Skeletal muscle satellite cell (primary cell): ENCODE measurements at regions not wholly inside any gene's neighbourhood (a gene's known extent, or its start where the extent isn't known, plus 50 kb on each side); places are given as distances from the start of the nearest gene placed in this dataset.
"Not testable (repeated sequence)": the region's sequence is repeated elsewhere in the genome, so short reads cannot be mapped to it uniquely, and the experiment has no call there.

ENCODE experiments used
- H3K27me3 ChIP-seq: 2 replicates; pipeline ENCODE4 v1.7.0; 2013; ENCODE audit warnings: low read length; ENCODE audit not compliant: control insufficient read depth, insufficient read depth
- H3K36me3 ChIP-seq: 2 replicates; pipeline ENCODE4 v1.7.0; 2013; ENCODE audit warnings: mild to moderate bottlenecking, control low read depth, low read length; ENCODE audit not compliant: insufficient read depth
- H3K4me1 ChIP-seq: 2 replicates; pipeline ENCODE4 v1.7.0; 2013; ENCODE audit warnings: low read length; ENCODE audit not compliant: control insufficient read depth, insufficient read depth
- H3K4me2 ChIP-seq: 2 replicates; pipeline ENCODE4 v1.7.0; 2013; ENCODE audit warnings: mild to moderate bottlenecking, low read length
- H3K4me3 ChIP-seq: 2 replicates; pipeline ENCODE4 v1.7.0; 2013; ENCODE audit warnings: low read length
- H3K9ac ChIP-seq: 2 replicates; pipeline ENCODE4 v1.7.0; 2013; ENCODE audit warnings: mild to moderate bottlenecking, low read depth, low read length, moderate library complexity
- H3K9me3 ChIP-seq: replicated peaks from 2 replicates; pipeline ENCODE4 v1.7.0; 2013; ENCODE audit warnings: mild to moderate bottlenecking, control low read depth, low read length

DNA sequence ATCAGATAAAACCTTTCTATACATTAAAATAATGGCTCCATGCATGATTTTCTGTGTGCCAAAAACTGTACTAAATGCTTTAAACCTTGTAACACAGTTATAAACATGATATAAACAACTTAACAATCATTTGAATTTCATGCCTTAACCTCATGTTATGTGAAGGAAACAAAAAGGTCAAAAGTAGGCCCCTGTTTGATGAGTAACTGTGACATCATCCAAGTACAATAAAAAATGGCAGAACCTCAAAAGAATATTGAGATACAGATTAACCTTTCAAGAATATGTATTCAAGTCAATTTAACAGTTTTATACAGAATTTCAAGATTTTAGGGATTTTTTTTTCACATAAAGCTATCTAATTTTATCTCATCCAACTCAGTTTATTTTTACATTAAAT is 310.7 kb upstream of the DCN start:
- Histone ChIP-seq H3K27me3 (no peaks in the 10 kb centered on the region), H3K9ac (no peak overlapping the region), H3K4me2 (no peak overlapping the region), H3K9me3 (no peaks in the 10 kb centered on the region), H3K4me3 (no peak overlapping the region), H3K4me1 (no peaks in the 10 kb centered on the region), H3K36me3 (no peaks in the 10 kb centered on the region)

DNA sequence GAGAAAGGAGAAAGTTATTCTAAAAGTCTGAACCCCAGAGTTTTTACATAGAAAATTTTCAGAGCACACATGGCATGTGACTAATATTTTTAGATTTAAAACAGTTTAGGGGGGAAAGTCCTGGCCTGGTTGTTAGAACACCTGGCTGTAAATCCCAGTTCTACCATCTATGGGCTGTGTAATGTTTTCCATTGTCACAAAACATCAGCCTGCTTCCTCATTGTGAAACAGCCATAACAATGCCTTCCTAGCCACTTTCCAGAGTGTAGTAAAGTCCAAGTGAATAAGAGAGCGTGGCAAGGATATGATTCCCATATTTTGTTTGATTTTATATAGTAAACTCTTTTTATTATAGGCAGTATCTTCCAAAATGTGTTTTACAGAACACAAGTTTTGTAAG is 310.0 kb upstream of the DCN start:
- Histone ChIP-seq H3K36me3 (no peaks in the 10 kb centered on the region), H3K4me1 (no peaks in the 10 kb centered on the region), H3K4me2 (no peak overlapping the region), H3K4me3 (no peak overlapping the region), H3K9ac (no peak overlapping the region), H3K9me3 (no peaks in the 10 kb centered on the region), H3K27me3 (no peaks in the 10 kb centered on the region)

DNA sequence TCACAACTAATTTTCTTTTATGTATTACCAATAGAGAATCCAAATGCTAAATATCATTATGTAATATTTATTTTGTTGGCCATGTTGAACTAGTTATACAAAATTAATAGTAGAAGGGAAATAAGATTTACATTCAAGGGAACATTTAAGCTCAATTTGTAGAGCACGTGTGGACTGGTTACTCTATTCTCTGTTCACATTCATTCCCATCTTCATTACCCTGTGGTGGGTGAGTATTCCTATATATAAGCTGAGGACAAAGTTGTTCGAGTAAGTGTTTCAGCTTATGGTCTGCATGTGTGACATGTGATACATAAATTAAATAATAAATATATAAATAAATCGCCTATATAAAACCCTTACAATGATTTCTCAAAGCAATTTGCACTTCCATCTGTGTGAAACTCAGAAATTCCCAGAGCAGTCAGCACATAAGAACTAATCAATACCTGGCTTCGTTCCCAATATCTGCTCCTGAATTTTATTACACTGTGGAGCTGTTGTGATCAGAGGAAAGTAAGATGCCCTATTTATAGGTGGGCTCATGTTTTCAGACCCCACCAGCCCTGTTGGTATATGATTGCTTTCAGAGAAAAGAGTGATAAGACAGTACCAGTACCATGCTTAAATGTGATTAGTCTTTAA is 308.2 kb upstream of the DCN start:
- Histone ChIP-seq H3K27me3 (no peaks in the 10 kb centered on the region), H3K36me3 (no peaks in the 10 kb centered on the region), H3K4me1 (no peaks in the 10 kb centered on the region), H3K9me3 (no peaks in the 10 kb centered on the region), H3K9ac (no peak overlapping the region), H3K4me2 (no peak overlapping the region), H3K4me3 (no peak overlapping the region)

DNA sequence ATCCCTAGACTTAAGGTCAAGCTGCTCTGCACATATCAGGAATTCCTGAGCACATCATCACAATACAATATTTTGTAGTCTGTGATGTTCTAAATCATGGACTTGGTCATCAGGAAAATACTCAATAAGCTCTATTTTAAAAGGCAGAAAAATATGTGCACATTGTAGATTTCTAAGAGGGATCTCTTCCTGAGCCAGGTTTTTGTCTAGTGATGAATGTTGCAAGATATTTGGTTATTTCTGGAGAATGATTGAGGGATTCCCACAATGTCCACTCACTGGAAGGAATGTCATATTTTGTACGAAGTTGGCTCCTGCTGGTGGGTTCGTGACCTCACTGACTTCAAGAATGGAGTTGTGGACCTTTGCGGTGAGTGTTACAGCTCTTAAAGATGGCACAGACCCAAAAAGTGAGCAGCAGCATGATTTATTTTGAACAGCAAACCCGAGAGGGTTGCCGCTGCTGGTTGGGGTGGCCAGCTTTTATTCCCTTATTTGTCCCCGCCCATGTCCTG is 300.9 kb upstream of the DCN start:
- no peaks in the 10 kb centered on the region for H3K9me3 ChIP-seq
- H3K27me3 ChIP-seq: no peaks in the 10 kb centered on the region
- no peak overlapping the region for H3K4me2 ChIP-seq

DNA sequence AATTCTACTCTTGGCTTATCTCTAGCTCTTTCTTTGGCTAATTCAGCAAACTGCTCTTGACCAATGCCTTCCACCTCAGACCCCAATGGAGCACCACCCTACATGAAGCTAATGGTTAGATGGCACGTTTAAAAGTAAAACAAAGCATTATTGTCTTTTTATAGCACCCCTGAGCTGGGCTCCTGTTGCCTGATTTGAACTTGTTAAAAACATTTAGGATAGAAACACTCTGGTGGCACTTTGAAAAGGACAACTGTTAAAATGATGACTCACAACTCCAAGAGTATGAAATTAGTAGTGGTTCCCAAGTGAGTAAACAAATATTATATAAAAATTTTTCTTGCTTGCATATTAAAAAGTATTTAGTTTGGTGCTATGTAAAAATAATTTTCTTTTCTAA is 299.6 kb upstream of the DCN start:
- no peaks in the 10 kb centered on the region for H3K9me3 ChIP-seq
- H3K36me3 ChIP-seq: no peaks in the 10 kb centered on the region
- H3K27me3 ChIP-seq: no peaks in the 10 kb centered on the region
- H3K4me2 ChIP-seq: no peak overlapping the region
- H3K9ac ChIP-seq: no peak overlapping the region
- no peak overlapping the region for H3K4me3 ChIP-seq
- H3K4me1 ChIP-seq: no peaks in the 10 kb centered on the region

More for the DNA sequence above, 300.9 kb upstream of the DCN start:
- H3K4me3 ChIP-seq: no peak overlapping the region
- H3K4me1 ChIP-seq: no peaks in the 10 kb centered on the region
- H3K9ac ChIP-seq: no peak overlapping the region
- no peaks in the 10 kb centered on the region for H3K36me3 ChIP-seq

DNA sequence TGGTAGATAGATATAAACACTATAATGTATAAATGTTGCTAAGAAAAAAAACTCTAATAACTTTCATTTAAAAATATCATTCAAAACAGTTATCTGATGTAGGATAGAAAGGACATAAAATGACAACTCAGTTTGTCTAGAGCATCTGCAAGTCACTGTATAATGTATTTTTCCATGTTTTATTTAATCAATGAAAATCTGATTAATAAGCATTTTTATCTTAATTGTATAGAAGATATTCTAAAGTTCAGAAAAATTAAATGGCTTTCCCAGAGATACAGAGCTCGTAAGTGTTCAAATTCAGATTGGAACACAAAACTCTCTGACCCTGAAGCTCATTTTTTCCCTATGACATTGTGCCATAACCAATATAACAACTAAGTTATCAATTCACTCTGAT is 295.9 kb upstream of the DCN start:
- no peak overlapping the region for H3K4me3 ChIP-seq
- H3K4me2 ChIP-seq: no peak overlapping the region
- H3K9ac ChIP-seq: no peak overlapping the region
- no peaks in the 10 kb centered on the region for H3K27me3 ChIP-seq
- H3K9me3 ChIP-seq: no peaks in the 10 kb centered on the region
- H3K4me1 ChIP-seq: no peaks in the 10 kb centered on the region
- no peaks in the 10 kb centered on the region for H3K36me3 ChIP-seq

DNA sequence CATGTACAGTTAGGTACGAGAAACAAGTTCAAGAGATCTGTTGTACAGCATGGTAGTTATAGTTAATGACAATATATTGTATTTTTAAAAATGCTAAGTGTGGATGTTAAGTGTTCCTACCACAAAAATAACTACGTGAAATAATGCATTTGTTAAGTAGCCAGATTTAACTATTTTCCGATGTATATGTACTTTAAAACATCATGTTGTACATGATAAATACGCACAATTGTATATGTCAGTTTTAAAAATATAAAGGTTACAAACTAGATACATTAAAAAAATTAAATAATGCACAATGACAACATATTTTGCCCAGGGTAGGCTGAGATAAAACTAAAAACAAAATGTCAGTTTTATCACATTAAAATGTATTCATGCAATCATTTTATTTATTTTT is 285.1 kb upstream of the DCN start:
- no peak overlapping the region for H3K4me2 ChIP-seq
- no peaks in the 10 kb centered on the region for H3K36me3 ChIP-seq
- no peak overlapping the region for H3K4me3 ChIP-seq
- no peaks in the 10 kb centered on the region for H3K27me3 ChIP-seq
- H3K4me1 ChIP-seq: no peaks in the 10 kb centered on the region
- H3K9me3 ChIP-seq: no peaks in the 10 kb centered on the region
- no peak overlapping the region for H3K9ac ChIP-seq

DNA sequence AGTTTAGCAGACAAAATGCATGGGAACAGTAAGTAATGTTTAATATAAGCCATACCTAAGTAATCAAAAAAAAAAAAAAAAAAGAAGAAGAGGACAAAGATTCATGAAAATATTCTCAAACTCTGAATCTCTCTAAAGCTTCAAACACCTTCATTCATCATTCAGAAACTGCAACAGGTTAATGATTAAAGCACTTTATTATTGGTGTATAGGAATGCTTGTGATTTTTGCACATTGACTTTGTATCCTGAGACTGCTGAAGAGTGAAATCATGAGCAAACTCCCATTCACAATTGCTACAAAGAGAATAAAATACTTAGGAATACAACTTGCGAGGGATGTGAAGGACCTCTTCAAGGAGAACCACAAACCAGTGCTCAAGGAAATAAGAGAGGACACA is 278.4 kb upstream of the DCN start:
- Histone ChIP-seq H3K9me3 (no peaks in the 10 kb centered on the region), H3K27me3 (no peaks in the 10 kb centered on the region), H3K4me3 (no peak overlapping the region), H3K36me3 (no peaks in the 10 kb centered on the region), H3K9ac (no peak overlapping the region), H3K4me1 (no peaks in the 10 kb centered on the region), H3K4me2 (no peak overlapping the region)

DNA sequence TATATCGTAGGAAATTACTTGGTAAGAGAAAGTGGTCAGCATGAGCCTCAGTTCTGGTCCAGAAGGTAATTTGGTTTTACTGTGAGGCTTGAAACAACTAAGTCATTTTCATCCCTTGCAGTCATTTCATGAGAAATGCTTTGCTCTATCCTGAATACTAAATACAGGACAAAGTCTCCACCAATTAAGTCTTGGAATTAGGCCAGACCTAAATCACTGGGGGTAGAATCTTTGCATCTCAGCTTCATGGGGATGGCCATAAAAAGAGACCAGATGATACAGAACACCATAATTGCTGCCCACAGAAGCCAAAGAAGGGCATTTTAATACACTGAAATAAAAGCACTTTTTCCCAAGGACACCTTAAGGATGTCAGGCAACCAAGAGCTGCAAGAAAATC is 277.9 kb upstream of the DCN start:
- no peak overlapping the region for H3K4me2 ChIP-seq
- no peaks in the 10 kb centered on the region for H3K9me3 ChIP-seq
- H3K27me3 ChIP-seq: no peaks in the 10 kb centered on the region
- H3K9ac ChIP-seq: no peak overlapping the region
- H3K4me3 ChIP-seq: no peak overlapping the region
- H3K4me1 ChIP-seq: no peaks in the 10 kb centered on the region
- no peaks in the 10 kb centered on the region for H3K36me3 ChIP-seq

DNA sequence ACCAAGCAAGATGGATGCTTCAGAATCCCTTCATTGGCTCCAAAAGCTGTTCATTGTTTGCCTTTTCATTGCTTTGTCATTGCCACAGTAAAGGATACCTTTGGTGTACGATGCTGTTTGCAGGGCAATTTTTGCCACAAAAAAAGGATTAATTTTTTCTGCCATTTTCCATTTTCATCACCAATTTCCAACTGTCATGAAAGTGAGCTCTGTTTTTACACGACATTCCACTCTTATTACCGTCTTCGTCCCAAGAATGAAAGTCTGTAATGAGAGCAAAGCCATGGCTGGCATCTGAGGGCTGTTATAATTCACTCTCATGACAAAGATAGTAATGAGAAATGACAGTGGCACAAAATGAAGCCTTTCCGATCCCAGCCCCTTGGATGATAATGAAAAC is 272.7 kb upstream of the DCN start:
- no peak overlapping the region for H3K4me3 ChIP-seq
- no peaks in the 10 kb centered on the region for H3K4me1 ChIP-seq
- H3K27me3 ChIP-seq: no peaks in the 10 kb centered on the region
- H3K36me3 ChIP-seq: no peaks in the 10 kb centered on the region
- H3K9me3 ChIP-seq: no peaks in the 10 kb centered on the region
- H3K9ac ChIP-seq: no peak overlapping the region
- no peak overlapping the region for H3K4me2 ChIP-seq

DNA sequence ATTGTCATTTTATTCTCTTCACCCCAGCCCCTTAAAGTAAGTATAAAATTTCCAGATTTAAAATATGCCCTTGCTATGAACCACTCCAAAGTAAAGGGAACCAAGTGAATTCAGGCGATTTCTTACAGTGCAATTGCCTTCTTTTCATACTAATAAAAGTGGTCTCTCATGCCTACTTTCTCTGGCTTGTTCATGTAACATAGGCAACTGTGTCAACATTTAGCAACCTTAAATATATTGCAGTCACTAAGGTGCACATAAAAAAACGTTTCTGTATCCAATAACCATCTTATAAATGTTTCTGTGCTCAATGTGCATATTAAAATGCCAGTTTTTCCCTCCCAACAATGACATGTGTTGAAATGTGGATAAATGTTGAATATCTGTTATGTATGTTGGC is 271.6 kb upstream of the DCN start:
- H3K9ac ChIP-seq: no peak overlapping the region
- no peak overlapping the region for H3K4me2 ChIP-seq
- H3K27me3 ChIP-seq: no peaks in the 10 kb centered on the region
- no peaks in the 10 kb centered on the region for H3K9me3 ChIP-seq
- H3K4me3 ChIP-seq: no peak overlapping the region
- H3K4me1 ChIP-seq: no peaks in the 10 kb centered on the region
- H3K36me3 ChIP-seq: no peaks in the 10 kb centered on the region

DNA sequence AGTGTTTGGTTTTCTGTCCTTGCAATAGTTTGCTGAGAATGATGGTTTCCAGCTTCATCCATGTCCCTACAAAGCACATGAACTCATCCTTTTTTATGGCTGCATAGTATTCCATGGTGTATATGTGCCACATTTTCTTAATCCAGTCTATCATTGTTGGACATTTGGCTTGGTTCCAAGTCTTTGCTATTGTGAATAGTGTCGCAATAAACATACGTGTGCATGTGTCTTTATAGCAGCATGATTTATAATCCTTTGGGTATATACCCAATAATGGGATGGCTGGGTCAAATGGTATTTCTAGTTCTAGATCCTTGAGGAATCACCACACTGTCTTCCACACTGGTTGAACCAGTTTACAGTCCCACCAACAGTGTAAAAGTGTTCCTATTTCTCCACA is 269.8 kb upstream of the DCN start:
- H3K27me3 ChIP-seq, H3K9me3 ChIP-seq, H3K4me2 ChIP-seq, H3K4me3 ChIP-seq, H3K9ac ChIP-seq, H3K36me3 ChIP-seq, H3K4me1 ChIP-seq: not testable (repeated sequence)
